ENCODE measurements at regions not wholly inside any gene's neighbourhood (a gene's known extent, or its start where the extent isn't known, plus 50 kb on each side); places are given as distances from the start of the nearest gene placed in this dataset.

GRCh38 chr4:119743644-119744043, 115.0 kb upstream of the PDE5A start:
- no peak for DNase-seq

- no peak for DNase-seq
These were observed 111.2 kb upstream of the PDE5A start for GRCh38 chr4:119739796-119740195.

- DNase-seq: no peak
These were observed 110.3 kb upstream of the PDE5A start for GRCh38 chr4:119738901-119739300.

GRCh38 chr4:119736559-119736958, 108.0 kb upstream of the PDE5A start:
- no peak for DNase-seq

GRCh38 chr4:119735165-119735651, 106.6 kb upstream of the PDE5A start:
- no peak for DNase-seq

GRCh38 chr4:119733431-119733830, 104.8 kb upstream of the PDE5A start:
- DNase-seq: no peak

GRCh38 chr4:119731778-119732177, 103.2 kb upstream of the PDE5A start:
- no peak for DNase-seq

GRCh38 chr4:119731146-119731742, 102.6 kb upstream of the PDE5A start:
- no peak for DNase-seq

- DNase-seq: no peak
These were observed 102.0 kb upstream of the PDE5A start for GRCh38 chr4:119730671-119730950.

- no peak for DNase-seq
These were observed 101.4 kb upstream of the PDE5A start for GRCh38 chr4:119729835-119730670.

GRCh38 chr4:119728692-119729593, 100.3 kb upstream of the PDE5A start:
- no peak for DNase-seq

- no peak for DNase-seq
These were observed 99.6 kb upstream of the PDE5A start for GRCh38 chr4:119728185-119728584.

- no peak for DNase-seq
These were observed 97.9 kb upstream of the PDE5A start for GRCh38 chr4:119726505-119726904.

- no peak for DNase-seq
These were observed 97.2 kb upstream of the PDE5A start for GRCh38 chr4:119725688-119726330.

- no peak for DNase-seq
These were observed 96.4 kb upstream of the PDE5A start for GRCh38 chr4:119725011-119725410.

GRCh38 chr4:119722670-119723069, 94.1 kb upstream of the PDE5A start:
- no peak for DNase-seq

GRCh38 chr4:119721878-119722277, 93.3 kb upstream of the PDE5A start:
- no peak for DNase-seq

- no peak for DNase-seq
These were observed 87.2 kb upstream of the PDE5A start for GRCh38 chr4:119715490-119716445.

- no peak for DNase-seq
These were observed 80.8 kb upstream of the PDE5A start for GRCh38 chr4:119709418-119709817.

GRCh38 chr4:119707336-119707735, 78.7 kb upstream of the PDE5A start:
- DNase-seq: no peak

GRCh38 chr4:119706804-119707203, 78.2 kb upstream of the PDE5A start:
- no peak for DNase-seq

GRCh38 chr4:119697887-119698393, 69.3 kb upstream of the PDE5A start:
- no peak for DNase-seq
